DND-41 (cell line): ENCODE measurements at regions not wholly inside any gene's neighbourhood (a gene's known extent, or its start where the extent isn't known, plus 50 kb on each side); places are given as distances from the start of the nearest gene placed in this dataset.

Source experiments
- ATAC-seq: fragments of 200-7000 bp; cut with Tn5 transposase; 3 replicates; pipeline ENCODE4 v1.9.1; 2021; ENCODE audit warnings: low read depth; ENCODE audit not compliant: insufficient read depth
- DNase-seq: peaks from one replicate; pipeline ENCODE4 v3.0.0-alpha.2; 2020
- H2AFZ ChIP-seq: 2 replicates; pipeline ENCODE4 v1.6.0; 2012; ENCODE audit warnings: low read depth, low read length
- H3K27ac ChIP-seq: 2 replicates; pipeline ENCODE4 v1.5.1; 2012; ENCODE audit warnings: low read length, inconsistent platforms
- H3K27me3 ChIP-seq: fragments of 200-600 bp; sonication (generic); 2 replicates; pipeline ENCODE4 v1.6.0; 2012; ENCODE audit warnings: low read length, mild to moderate bottlenecking, inconsistent platforms; ENCODE audit not compliant: insufficient read depth, poor library complexity
- H3K36me3 ChIP-seq: 2 replicates; pipeline ENCODE4 v1.5.1; 2012; ENCODE audit warnings: low read length, inconsistent platforms; ENCODE audit not compliant: insufficient read depth
- H3K4me1 ChIP-seq: 2 replicates; pipeline ENCODE4 v1.5.1; 2012; ENCODE audit warnings: mild to moderate bottlenecking, low read length; ENCODE audit not compliant: insufficient read depth
- H3K4me2 ChIP-seq: 2 replicates; pipeline ENCODE4 v1.6.0; 2012; ENCODE audit warnings: mild to moderate bottlenecking, moderate library complexity, low read length, inconsistent platforms; ENCODE audit not compliant: insufficient read depth
- H3K4me3 ChIP-seq, 2 experiments: fragments of 200-600 bp in 1 of 2; shearing (Covaris generic) in 1 of 2; 2 replicates each; pipeline ENCODE4 v1.5.1; 2012 to 2016; ENCODE audit warnings: inconsistent platforms in 2 of 2, low read length in 2 of 2, mild to moderate bottlenecking in 2 of 2, low read depth in 1 of 2, moderate library complexity in 1 of 2
- H3K79me2 ChIP-seq: 2 replicates; pipeline ENCODE4 v1.6.0; 2012; ENCODE audit warnings: low read length, inconsistent platforms; ENCODE audit not compliant: insufficient read depth
- H3K9ac ChIP-seq: 2 replicates; pipeline ENCODE4 v1.6.0; 2012; ENCODE audit warnings: low read depth, mild to moderate bottlenecking, inconsistent platforms, low read length, moderate library complexity
- H3K9me3 ChIP-seq: 2 replicates; pipeline ENCODE4 v1.5.1; 2012; ENCODE audit warnings: low read length, moderate library complexity, mild to moderate bottlenecking, inconsistent platforms; ENCODE audit not compliant: insufficient read depth, severe bottlenecking
- H4K20me1 ChIP-seq: 2 replicates; pipeline ENCODE4 v1.6.0; 2012; ENCODE audit warnings: low read length; ENCODE audit not compliant: insufficient read depth
- EZH2 ChIP-seq: IDR thresholded peaks from 3 replicates; pipeline ENCODE4 v1.6.1; 2012; ENCODE audit warnings: borderline replicate concordance, low read depth, mild to moderate bottlenecking, moderate library complexity, low read length, inconsistent platforms; ENCODE audit not compliant: severe bottlenecking
- TF ChIP-seq, protein P1 (sequence below): IDR thresholded peaks from 2 replicates; pipeline ENCODE4 v1.5.1; 2012; ENCODE audit warnings: borderline replicate concordance, low read length, moderate library complexity, mild to moderate bottlenecking; ENCODE audit not compliant: poor library complexity, severe bottlenecking; ENCODE audit errors: extremely low read depth

GRCh38 chr7:54111814-54112511, 430.2 kb upstream of the VSTM2A start:
- no peak for DNase-seq
- H3K9ac ChIP-seq = no peak overlapping the region
- H3K36me3 ChIP-seq = no peaks in the 10 kb centered on the region
- no peak for ATAC-seq
- no peak overlapping the region for H3K4me3 ChIP-seq
- no peak overlapping the region for H3K27ac ChIP-seq
- H3K4me1 ChIP-seq = no peaks in the 10 kb centered on the region
- no peak for TF ChIP-seq EZH2
- TF ChIP-seq, protein P1, sequence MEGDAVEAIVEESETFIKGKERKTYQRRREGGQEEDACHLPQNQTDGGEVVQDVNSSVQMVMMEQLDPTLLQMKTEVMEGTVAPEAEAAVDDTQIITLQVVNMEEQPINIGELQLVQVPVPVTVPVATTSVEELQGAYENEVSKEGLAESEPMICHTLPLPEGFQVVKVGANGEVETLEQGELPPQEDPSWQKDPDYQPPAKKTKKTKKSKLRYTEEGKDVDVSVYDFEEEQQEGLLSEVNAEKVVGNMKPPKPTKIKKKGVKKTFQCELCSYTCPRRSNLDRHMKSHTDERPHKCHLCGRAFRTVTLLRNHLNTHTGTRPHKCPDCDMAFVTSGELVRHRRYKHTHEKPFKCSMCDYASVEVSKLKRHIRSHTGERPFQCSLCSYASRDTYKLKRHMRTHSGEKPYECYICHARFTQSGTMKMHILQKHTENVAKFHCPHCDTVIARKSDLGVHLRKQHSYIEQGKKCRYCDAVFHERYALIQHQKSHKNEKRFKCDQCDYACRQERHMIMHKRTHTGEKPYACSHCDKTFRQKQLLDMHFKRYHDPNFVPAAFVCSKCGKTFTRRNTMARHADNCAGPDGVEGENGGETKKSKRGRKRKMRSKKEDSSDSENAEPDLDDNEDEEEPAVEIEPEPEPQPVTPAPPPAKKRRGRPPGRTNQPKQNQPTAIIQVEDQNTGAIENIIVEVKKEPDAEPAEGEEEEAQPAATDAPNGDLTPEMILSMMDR = no peak
- no peaks in the 10 kb centered on the region for H3K27me3 ChIP-seq
- no peak overlapping the region for H2AFZ ChIP-seq
- H3K9me3 ChIP-seq = no peaks in the 10 kb centered on the region
- H3K4me2 ChIP-seq = no peak overlapping the region
- no peaks in the 10 kb centered on the region for H4K20me1 ChIP-seq
- H3K79me2 ChIP-seq = no peaks in the 10 kb centered on the region

DNA sequence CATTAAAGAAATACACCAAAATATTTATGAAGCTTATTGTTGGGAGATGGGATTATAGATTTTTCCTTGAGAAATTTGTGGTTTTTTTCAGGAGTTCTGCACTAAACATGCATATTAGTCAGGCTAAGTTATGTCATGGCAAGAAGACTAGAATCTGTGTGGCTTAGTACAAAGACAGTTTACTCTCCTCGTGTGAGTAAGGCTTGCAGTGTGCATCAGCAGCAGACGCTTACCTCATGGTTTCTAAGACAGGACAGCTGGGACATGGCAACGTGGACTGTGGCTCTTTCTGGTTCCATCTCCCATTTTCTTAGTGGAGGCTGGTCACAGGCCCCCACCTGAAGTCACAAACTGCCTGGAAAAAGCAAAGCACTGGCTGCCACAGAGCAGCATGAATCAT, 429.6 kb upstream of the VSTM2A start:
- Histone ChIP-seq H3K27ac (no peak overlapping the region), H3K79me2 (no peaks in the 10 kb centered on the region), H2AFZ (no peak overlapping the region), H3K27me3 (no peaks in the 10 kb centered on the region), H3K4me3 (no peak overlapping the region), H3K4me1 (no peaks in the 10 kb centered on the region), H3K4me2 (no peak overlapping the region), H3K9me3 (no peaks in the 10 kb centered on the region), H4K20me1 (no peaks in the 10 kb centered on the region), H3K36me3 (no peaks in the 10 kb centered on the region), H3K9ac (no peak overlapping the region)
- ATAC-seq (no peak), DNase-seq (no peak)
- TF ChIP-seq, protein P1 = no peak
- TF ChIP-seq EZH2 = no peak

DNA sequence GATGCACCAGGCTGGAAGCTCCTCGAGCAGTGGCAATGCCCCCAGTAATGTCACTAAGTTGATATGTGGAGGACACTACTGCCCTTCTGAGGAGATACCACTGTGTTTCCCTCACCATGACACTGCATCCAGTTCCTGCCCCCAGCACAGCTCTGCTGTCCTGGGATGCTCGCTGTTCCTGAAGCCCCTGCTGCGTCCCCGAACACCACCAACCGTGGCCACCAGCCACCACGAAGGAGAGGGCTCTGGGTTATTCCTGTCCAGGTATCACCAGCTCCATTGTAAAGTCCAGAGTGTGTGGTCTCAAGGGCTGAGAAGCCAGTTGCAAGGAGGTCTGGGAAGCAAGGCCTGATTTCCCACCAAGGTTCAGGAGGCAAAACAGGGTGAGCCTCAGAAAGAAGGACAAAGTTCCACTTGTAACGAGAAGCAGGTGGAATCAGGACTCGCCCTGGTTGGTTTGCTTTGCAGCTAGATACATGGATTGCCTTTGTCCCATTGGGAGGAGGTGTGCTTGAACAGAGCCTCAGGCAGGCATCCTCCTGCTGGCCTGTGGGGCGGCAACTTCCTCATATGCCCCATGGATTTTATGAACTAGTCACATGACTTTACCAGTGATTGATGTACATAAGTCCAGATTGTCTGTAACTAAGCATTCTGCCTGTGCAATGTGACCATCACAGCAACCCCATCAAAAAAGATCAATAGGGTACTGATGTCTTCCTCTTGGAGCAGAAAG, 427.0 kb upstream of the VSTM2A start:
- Histone ChIP-seq H3K27me3 (no peaks in the 10 kb centered on the region), H3K4me2 (no peak overlapping the region), H3K36me3 (no peaks in the 10 kb centered on the region), H4K20me1 (no peaks in the 10 kb centered on the region), H3K9me3 (no peaks in the 10 kb centered on the region), H3K4me3 (no peak overlapping the region), H3K79me2 (no peaks in the 10 kb centered on the region), H3K27ac (no peak overlapping the region), H2AFZ (no peak overlapping the region), H3K9ac (no peak overlapping the region), H3K4me1 (no peaks in the 10 kb centered on the region)
- TF ChIP-seq EZH2 = no peak
- TF ChIP-seq, protein P1 = no peak
- no peak for ATAC-seq
- no peak for DNase-seq
